Epithelial cell of proximal tubule (primary cell): ENCODE measurements at regions not wholly inside any gene's neighbourhood (a gene's known extent, or its start where the extent isn't known, plus 50 kb on each side); places are given as distances from the start of the nearest gene placed in this dataset.

Source experiments
- DNase-seq: peaks from one replicate; pipeline ENCODE4 v3.0.0-alpha.2; 2011; ENCODE audit warnings: low read depth
- H3K4me3 ChIP-seq: 2 replicates; pipeline ENCODE4 v1.5.1; 2011; ENCODE audit warnings: low read depth, mild to moderate bottlenecking, low read length
- CTCF ChIP-seq: conservative IDR thresholded peaks from 2 replicates; pipeline ENCODE4 v1.5.1; 2012; ENCODE audit warnings: low read depth, mild to moderate bottlenecking, low read length

DNA sequence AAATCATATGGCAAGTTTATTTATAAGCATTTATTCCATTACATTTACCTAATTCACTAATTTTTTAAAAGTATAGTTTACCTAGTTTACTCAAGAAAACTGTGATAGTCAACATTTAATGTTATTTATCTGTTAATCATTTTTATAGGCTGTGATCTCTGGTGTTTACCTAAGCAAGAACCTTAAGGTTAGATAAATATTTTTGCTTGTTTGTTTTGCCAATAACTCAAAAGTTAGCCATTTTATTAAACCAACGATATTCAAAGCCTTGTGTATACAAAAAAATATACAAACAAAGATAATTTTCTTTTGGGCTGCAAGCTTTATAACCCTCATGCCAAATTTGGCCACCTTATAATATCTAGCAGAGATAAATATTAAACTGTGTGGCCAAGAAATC is 157.3 kb downstream of the SLCO1B3 start:
- TF ChIP-seq CTCF: no peak
- DNase-seq: no peak
- no peak overlapping the region for H3K4me3 ChIP-seq

DNA sequence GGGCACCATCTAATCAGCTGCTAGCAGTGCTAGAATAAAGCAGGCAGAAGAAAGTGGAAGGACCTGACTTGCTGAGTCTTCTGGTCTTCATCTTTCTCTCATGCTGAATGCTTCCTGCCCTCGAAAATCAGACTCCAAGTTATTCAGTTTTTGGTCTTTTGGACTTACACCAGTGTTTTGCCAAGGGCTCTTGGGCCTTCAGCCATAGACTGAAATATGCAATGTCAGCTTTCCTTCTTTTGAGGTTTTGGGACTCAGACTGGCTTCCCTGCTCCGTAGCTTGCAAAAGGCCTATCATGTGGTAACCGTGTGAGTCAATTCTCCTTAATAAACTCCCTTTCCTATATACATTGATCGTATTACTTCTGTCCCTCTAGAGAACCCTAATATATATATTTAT is 159.3 kb downstream of the SLCO1B3 start:
- H3K4me3 ChIP-seq: no peak overlapping the region
- DNase-seq: no peak
- TF ChIP-seq CTCF: no peak

GRCh38 chr12:20985399-20985798 is 145.6 kb upstream of the SLCO1B1 start:
- H3K4me3 ChIP-seq: no peak overlapping the region
- no peak for DNase-seq
- TF ChIP-seq CTCF: no peak

DNA sequence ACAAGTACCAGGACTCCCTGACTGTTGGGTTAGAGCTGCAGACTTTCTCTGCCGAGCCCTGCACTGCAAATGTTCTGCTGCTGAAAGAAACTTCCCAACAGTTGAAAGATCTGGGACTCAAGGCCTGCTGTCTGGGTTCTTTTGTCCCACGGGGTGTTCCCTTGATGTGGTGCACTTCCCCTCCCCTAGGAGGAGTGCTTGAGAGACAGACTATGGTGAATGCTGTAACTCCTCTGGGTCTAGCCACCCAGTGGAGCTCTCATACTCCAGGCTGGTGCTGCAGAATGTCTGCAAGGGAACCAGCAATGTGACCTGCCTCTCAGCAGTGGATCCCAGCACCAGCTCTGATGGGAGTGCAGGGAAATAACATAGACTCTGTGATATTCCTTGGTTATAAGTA is 129.2 kb upstream of the SLCO1B1 start:
- no peak for DNase-seq
- TF ChIP-seq CTCF: no peak
- H3K4me3 ChIP-seq: no peak overlapping the region

- no peak for TF ChIP-seq CTCF
- no peak overlapping the region for H3K4me3 ChIP-seq
- DNase-seq: no peak
Measured at GRCh38 chr12:21025656-21026055, 105.3 kb upstream of the SLCO1B1 start.

DNA sequence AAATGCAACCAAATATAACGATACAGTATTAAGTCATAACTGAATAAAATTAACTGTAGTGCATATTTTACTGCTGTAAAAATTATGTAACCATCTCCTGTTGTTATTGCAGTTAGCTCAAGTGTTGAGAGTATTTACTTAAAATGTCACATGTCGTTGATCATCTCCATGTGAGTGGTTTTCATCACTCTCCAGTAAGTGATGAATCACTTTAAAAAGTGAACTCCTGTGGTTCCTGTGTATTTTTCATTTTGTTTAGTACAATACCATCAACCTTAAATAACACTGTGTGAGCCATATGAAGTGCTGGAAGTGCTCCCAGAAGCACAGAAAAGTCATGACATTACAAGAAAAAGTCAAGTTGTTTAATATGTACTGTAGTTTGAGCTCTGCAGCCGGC is 104.7 kb upstream of the SLCO1B1 start:
- H3K4me3 ChIP-seq: no peak overlapping the region
- no peak for TF ChIP-seq CTCF
- no peak for DNase-seq

- no peak for TF ChIP-seq CTCF
- no peak overlapping the region for H3K4me3 ChIP-seq
- DNase-seq: no peak
Measured at GRCh38 chr12:21054334-21054733, 76.7 kb upstream of the SLCO1B1 start.
